ENCODE measurements at regions not wholly inside any gene's neighbourhood (a gene's known extent, or its start where the extent isn't known, plus 50 kb on each side); places are given as distances from the start of the nearest gene placed in this dataset.

DNA sequence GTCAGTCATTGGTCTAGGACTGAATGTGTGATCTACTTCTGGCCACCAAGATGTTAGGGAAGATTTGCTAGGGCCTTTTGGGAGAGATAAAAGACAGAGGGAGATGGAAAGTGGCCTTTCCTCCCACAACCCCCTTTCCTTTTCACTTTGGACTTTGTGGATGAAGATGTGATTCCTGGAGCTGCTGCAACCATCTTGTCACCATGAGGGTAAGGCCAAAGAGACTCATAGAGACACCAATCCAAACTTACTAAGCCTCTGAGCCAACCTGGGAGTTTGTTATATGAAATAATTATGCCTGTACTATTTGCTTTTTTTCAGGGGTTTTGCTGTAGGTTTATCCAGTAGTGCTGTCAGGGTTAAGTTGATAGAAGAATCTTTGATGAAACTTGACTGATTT lies 111.8 kb upstream of the SMIM23 start:
- H3K4me3 ChIP-seq (ENCODE audit: insufficient read depth, low read length, poor library complexity, severe bottlenecking): no peak overlapping the region
- TF ChIP-seq CTCF (IDR thresholded peaks at IDR 0.05; ENCODE audit: insufficient read depth, low read length, poor library complexity, severe bottlenecking): no peak
- no peak for TF ChIP-seq EZH2phosphoT487 (conservative IDR thresholded peaks at IDR 0.05; ENCODE audit: low read length)
- H3K27ac ChIP-seq (ENCODE audit: low read depth, low read length): no peak overlapping the region
- no peaks in the 10 kb centered on the region for H3K9me2 ChIP-seq (replicated peaks; ENCODE audit: insufficient read depth, low read length)
- H3K79me2 ChIP-seq (ENCODE audit: insufficient read depth, low read length): no peaks in the 10 kb centered on the region
- no peak overlapping the region for H2AFZ ChIP-seq (ENCODE audit: low read depth, low read length, severe bottlenecking)
- H3K9ac ChIP-seq (ENCODE audit: low read length): no peak overlapping the region
- H3F3A ChIP-seq (ENCODE audit: insufficient read depth): no peaks in the 10 kb centered on the region
- H4K20me1 ChIP-seq (ENCODE audit: low read depth, low read length): no peaks in the 10 kb centered on the region
- no peak overlapping the region for H3K4me2 ChIP-seq (ENCODE audit: low read depth, low read length, poor library complexity, severe bottlenecking)
- H3K27me3 ChIP-seq (ENCODE audit: low read length): no peaks in the 10 kb centered on the region
- no peaks in the 10 kb centered on the region for H3K9me3 ChIP-seq (ENCODE audit: insufficient read depth, low read length)
- H3K36me3 ChIP-seq (ENCODE audit: low read length): no peaks in the 10 kb centered on the region

- H3K4me3 ChIP-seq (ENCODE audit: insufficient read depth, low read length, poor library complexity, severe bottlenecking): no peak overlapping the region
- H3K4me2 ChIP-seq (ENCODE audit: low read depth, low read length, poor library complexity, severe bottlenecking): no peak overlapping the region
- H3K9me2 ChIP-seq (replicated peaks; ENCODE audit: insufficient read depth, low read length): no peaks in the 10 kb centered on the region
- H3K9ac ChIP-seq (ENCODE audit: low read length): no peak overlapping the region
- H3K27me3 ChIP-seq (ENCODE audit: low read length): no peaks in the 10 kb centered on the region
- H2AFZ ChIP-seq (ENCODE audit: low read depth, low read length, severe bottlenecking): no peak overlapping the region
- no peaks in the 10 kb centered on the region for H3K36me3 ChIP-seq (ENCODE audit: low read length)
- no peaks in the 10 kb centered on the region for H4K20me1 ChIP-seq (ENCODE audit: low read depth, low read length)
- no peaks in the 10 kb centered on the region for H3K9me3 ChIP-seq (ENCODE audit: insufficient read depth, low read length)
- H3F3A ChIP-seq (ENCODE audit: insufficient read depth): no peaks in the 10 kb centered on the region
- no peaks in the 10 kb centered on the region for H3K79me2 ChIP-seq (ENCODE audit: insufficient read depth, low read length)
- no peak overlapping the region for H3K27ac ChIP-seq (ENCODE audit: low read depth, low read length)
- TF ChIP-seq EZH2phosphoT487 (conservative IDR thresholded peaks at IDR 0.05; ENCODE audit: low read length): no peak
- TF ChIP-seq CTCF (IDR thresholded peaks at IDR 0.05; ENCODE audit: insufficient read depth, low read length, poor library complexity, severe bottlenecking): no peak
Observed at GRCh38 chr5:171675511-171675910, 110.1 kb upstream of the SMIM23 start.

GRCh38 chr5:171676286-171676944 lies 109.2 kb upstream of the SMIM23 start:
- Histone ChIP-seq H3K27me3 (ENCODE audit: low read length) (no peaks in the 10 kb centered on the region), H3K27ac (ENCODE audit: low read depth, low read length) (no peak overlapping the region), H3F3A (ENCODE audit: insufficient read depth) (no peaks in the 10 kb centered on the region), H3K36me3 (ENCODE audit: low read length) (no peaks in the 10 kb centered on the region), H3K9ac (ENCODE audit: low read length) (no peak overlapping the region), H3K9me3 (ENCODE audit: insufficient read depth, low read length) (no peaks in the 10 kb centered on the region), H2AFZ (ENCODE audit: low read depth, low read length, severe bottlenecking) (no peak overlapping the region), H3K4me2 (ENCODE audit: low read depth, low read length, poor library complexity, severe bottlenecking) (no peak overlapping the region), H3K9me2 (replicated peaks; ENCODE audit: insufficient read depth, low read length) (no peaks in the 10 kb centered on the region), H4K20me1 (ENCODE audit: low read depth, low read length) (no peaks in the 10 kb centered on the region), H3K4me3 (ENCODE audit: insufficient read depth, low read length, poor library complexity, severe bottlenecking) (no peak overlapping the region), H3K79me2 (ENCODE audit: insufficient read depth, low read length) (no peaks in the 10 kb centered on the region)
- TF ChIP-seq CTCF (IDR thresholded peaks at IDR 0.05; ENCODE audit: insufficient read depth, low read length, poor library complexity, severe bottlenecking): no peak
